PC-3 (cell line): ENCODE measurements at regions not wholly inside any gene's neighbourhood (a gene's known extent, or its start where the extent isn't known, plus 50 kb on each side); places are given as distances from the start of the nearest gene placed in this dataset.

ENCODE experiments used
- CTCF ChIP-seq: fragments of 300-600 bp; sonication (generic); conservative IDR thresholded peaks from 2 replicates; pipeline ENCODE4 v1.5.1; 2017; ENCODE audit warnings: antibody characterized with exemption, low read depth, mild to moderate bottlenecking, low read length
- EZH2 ChIP-seq: fragments of 300-600 bp; sonication (generic); IDR thresholded peaks from one replicate; pipeline ENCODE4 v1.6.1; 2017; ENCODE audit warnings: antibody characterized with exemption, mild to moderate bottlenecking, low read length; ENCODE audit not compliant: unreplicated experiment

GRCh38 chr20:10965936-10966470, 292.2 kb upstream of the JAG1 start:
- TF ChIP-seq CTCF, result no peak
- TF ChIP-seq EZH2, result no peak
